ENCODE measurements at regions not wholly inside any gene's neighbourhood (a gene's known extent, or its start where the extent isn't known, plus 50 kb on each side); places are given as distances from the start of the nearest gene placed in this dataset.
"Not testable (repeated sequence)": the region's sequence is repeated elsewhere in the genome, so short reads cannot be mapped to it uniquely, and the experiment has no call there.

GRCh38 chr21:15119486-15119885 is 54.7 kb upstream of the NRIP1 start:
- no peak for DNase-seq (ENCODE audit: low read depth in 2 of 2, low spot score in 1 of 2)

- DNase-seq (ENCODE audit: low read depth in 2 of 2, low spot score in 1 of 2), result no peak
These were observed 56.4 kb upstream of the NRIP1 start for GRCh38 chr21:15121097-15121654.

- DNase-seq (ENCODE audit: low read depth in 2 of 2, low spot score in 1 of 2), result no peak
These were observed 56.9 kb upstream of the NRIP1 start for GRCh38 chr21:15121655-15122120.

- DNase-seq (ENCODE audit: low read depth in 2 of 2, low spot score in 1 of 2), result no peak
These were observed 57.4 kb upstream of the NRIP1 start for GRCh38 chr21:15122241-15122640.

- no peak for DNase-seq (ENCODE audit: low read depth in 2 of 2, low spot score in 1 of 2)
These were observed 59.9 kb upstream of the NRIP1 start for GRCh38 chr21:15124731-15125130.

- no peak for DNase-seq (ENCODE audit: low read depth in 2 of 2, low spot score in 1 of 2)
These were observed 62.1 kb upstream of the NRIP1 start for GRCh38 chr21:15126948-15127347.

- DNase-seq (ENCODE audit: low read depth in 2 of 2, low spot score in 1 of 2), result no peak
These were observed 62.6 kb upstream of the NRIP1 start for GRCh38 chr21:15127437-15127836.

GRCh38 chr21:15128267-15128666 is 63.5 kb upstream of the NRIP1 start:
- no peak for DNase-seq (ENCODE audit: low read depth in 2 of 2, low spot score in 1 of 2)

- DNase-seq (ENCODE audit: low read depth in 2 of 2, low spot score in 1 of 2), result not testable (repeated sequence)
These were observed 63.9 kb upstream of the NRIP1 start for GRCh38 chr21:15128714-15129113.

GRCh38 chr21:15130326-15130725 is 65.5 kb upstream of the NRIP1 start:
- no peak for DNase-seq (ENCODE audit: low read depth in 2 of 2, low spot score in 1 of 2)

- no peak for DNase-seq (ENCODE audit: low read depth in 2 of 2, low spot score in 1 of 2)
These were observed 66.0 kb upstream of the NRIP1 start for GRCh38 chr21:15130751-15131150.

- no peak for DNase-seq (ENCODE audit: low read depth in 2 of 2, low spot score in 1 of 2)
These were observed 68.0 kb upstream of the NRIP1 start for GRCh38 chr21:15132781-15133180.

- DNase-seq (ENCODE audit: low read depth in 2 of 2, low spot score in 1 of 2), result no peak
These were observed 70.1 kb upstream of the NRIP1 start for GRCh38 chr21:15134701-15135470.

GRCh38 chr21:15135867-15136629 is 71.2 kb upstream of the NRIP1 start:
- no peak for DNase-seq (ENCODE audit: low read depth in 2 of 2, low spot score in 1 of 2)

GRCh38 chr21:15138490-15138889 is 73.7 kb upstream of the NRIP1 start:
- DNase-seq (ENCODE audit: low read depth in 2 of 2, low spot score in 1 of 2), result no peak

- DNase-seq (ENCODE audit: low read depth in 2 of 2, low spot score in 1 of 2), result no peak
These were observed 75.1 kb upstream of the NRIP1 start for GRCh38 chr21:15139898-15140297.

GRCh38 chr21:15140321-15141019 is 75.7 kb upstream of the NRIP1 start:
- DNase-seq (ENCODE audit: low read depth in 2 of 2, low spot score in 1 of 2), result no peak

- DNase-seq (ENCODE audit: low read depth in 2 of 2, low spot score in 1 of 2), result no peak
These were observed 76.6 kb upstream of the NRIP1 start for GRCh38 chr21:15141261-15141970.

GRCh38 chr21:15144026-15144425 is 79.2 kb upstream of the NRIP1 start:
- no peak for DNase-seq (ENCODE audit: low read depth in 2 of 2, low spot score in 1 of 2)

GRCh38 chr21:15148437-15148836 is 83.6 kb upstream of the NRIP1 start:
- DNase-seq (ENCODE audit: low read depth in 2 of 2, low spot score in 1 of 2), result no peak
